NCI-H69 (cell line): ENCODE measurements at regions not wholly inside any gene's neighbourhood (a gene's known extent, or its start where the extent isn't known, plus 50 kb on each side); places are given as distances from the start of the nearest gene placed in this dataset.

Source experiments
- DNase-seq: peaks from one replicate; lab custom pipeline; 2025; lab: John Stamatoyannopoulos, UW

- DNase-seq: no peak
Measured at GRCh38 chr5:136529081-136529480, 163.7 kb upstream of the TRPC7 start.

GRCh38 chr5:136528481-136529030 is 163.2 kb upstream of the TRPC7 start:
- DNase-seq: no peak

- no peak for DNase-seq
Measured at GRCh38 chr5:136527311-136527710, 162.0 kb upstream of the TRPC7 start.

- DNase-seq: no peak
Measured at GRCh38 chr5:136526791-136527190, 161.4 kb upstream of the TRPC7 start.

GRCh38 chr5:136526021-136526420 is 160.7 kb upstream of the TRPC7 start:
- DNase-seq: no peak

- no peak for DNase-seq
Measured at GRCh38 chr5:136525597-136525996, 160.3 kb upstream of the TRPC7 start.

GRCh38 chr5:136522217-136522956 is 157.0 kb upstream of the TRPC7 start:
- DNase-seq: no peak

- DNase-seq: no peak
Measured at GRCh38 chr5:136521696-136522095, 156.4 kb upstream of the TRPC7 start.

GRCh38 chr5:136518814-136519213 is 153.5 kb upstream of the TRPC7 start:
- DNase-seq: no peak

- no peak for DNase-seq
Measured at GRCh38 chr5:136518174-136518573, 152.8 kb upstream of the TRPC7 start.

- no peak for DNase-seq
Measured at GRCh38 chr5:136517755-136518154, 152.4 kb upstream of the TRPC7 start.

- DNase-seq: no peak
Measured at GRCh38 chr5:136516637-136517036, 151.3 kb upstream of the TRPC7 start.

- DNase-seq: no peak
Measured at GRCh38 chr5:136513430-136513829, 148.1 kb upstream of the TRPC7 start.

GRCh38 chr5:136511046-136511445 is 145.7 kb upstream of the TRPC7 start:
- no peak for DNase-seq

GRCh38 chr5:136510481-136510880 is 145.1 kb upstream of the TRPC7 start:
- DNase-seq: no peak

- no peak for DNase-seq
Measured at GRCh38 chr5:136506131-136506530, 140.8 kb upstream of the TRPC7 start.

GRCh38 chr5:136501133-136501532 is 135.8 kb upstream of the TRPC7 start:
- DNase-seq: no peak

- DNase-seq: no peak
Measured at GRCh38 chr5:136492587-136492986, 127.2 kb upstream of the TRPC7 start.

- DNase-seq: no peak
Measured at GRCh38 chr5:136491806-136492205, 126.5 kb upstream of the TRPC7 start.

GRCh38 chr5:136484808-136485325 is 119.5 kb upstream of the TRPC7 start:
- no peak for DNase-seq

GRCh38 chr5:136482206-136482605 is 116.9 kb upstream of the TRPC7 start:
- DNase-seq: no peak

GRCh38 chr5:136474466-136474865 is 109.1 kb upstream of the TRPC7 start:
- DNase-seq: no peak

- no peak for DNase-seq
Measured at GRCh38 chr5:136467632-136468031, 102.3 kb upstream of the TRPC7 start.

- no peak for DNase-seq
Measured at GRCh38 chr5:136466041-136466415, 100.7 kb upstream of the TRPC7 start.
